Vagina (tissue), 2 donors: ENCODE measurements at regions not wholly inside any gene's neighbourhood (a gene's known extent, or its start where the extent isn't known, plus 50 kb on each side); places are given as distances from the start of the nearest gene placed in this dataset.

Experiments used
- DNase-seq, 2 donors: peaks; one replicate each; pipeline ENCODE4 v3.0.0-alpha.2; 2017; ENCODE audit errors: extremely low spot score in 2 of 2
- H3K27ac ChIP-seq: fragments of 200-600 bp; sonication (generic); one replicate; pipeline ENCODE4 v1.5.1; 2019
- H3K27me3 ChIP-seq: fragments of 200-600 bp; sonication (generic); one replicate; pipeline ENCODE4 v1.5.1; 2019
- H3K36me3 ChIP-seq, 2 donors: fragments of 200-600 bp; sonication (generic); one replicate each; pipeline ENCODE4 v1.5.1; 2017 to 2019
- H3K4me1 ChIP-seq: fragments of 200-600 bp; sonication (generic); one replicate; pipeline ENCODE4 v1.5.1; 2019
- H3K4me3 ChIP-seq, 2 donors: fragments of 200-600 bp; sonication (generic); 1 replicate in 1 of 2; 2 replicates in 1 of 2; pipeline ENCODE4 v1.5.1; 2016 to 2019
- H3K9me3 ChIP-seq: fragments of 200-600 bp; sonication (generic); one replicate; pipeline ENCODE4 v1.5.1; 2019
- CTCF ChIP-seq, 3 experiments: fragments of 450-650 bp in 2 of 3; fragments of 200-600 bp in 1 of 3; sonication (generic) in 1 of 3; IDR thresholded peaks; one replicate each; pipeline ENCODE4 v1.5.1; 2017 to 2019; ENCODE audit warnings: antibody characterized with exemption in 3 of 3, mild to moderate bottlenecking in 2 of 3, moderate library complexity in 2 of 3
- POLR2A ChIP-seq, 2 donors: fragments of 450-650 bp; IDR thresholded peaks; one replicate each; pipeline ENCODE4 v1.6.1; 2017; ENCODE audit warnings: antibody characterized with exemption in 2 of 2, mild to moderate bottlenecking in 2 of 2, moderate library complexity in 2 of 2
- POLR2AphosphoS5 ChIP-seq, 2 donors: sonication (generic); formaldehyde crosslinking; IDR thresholded peaks; one replicate each; pipeline ENCODE4 v1.9.0; 2017; ENCODE audit warnings: antibody characterized with exemption in 2 of 2, mild to moderate bottlenecking in 2 of 2, low read depth in 1 of 2; ENCODE audit not compliant: insufficient read depth in 1 of 2
- intact Hi-C: fragments of 100-400 bp; cut with DNase I; formaldehyde crosslinking; loops from one replicate; pipeline ENCODE4 v1.15.1; 2023

GRCh38 chr7:128171342-128171918 lies 69.6 kb upstream of the LEP start:
- Histone ChIP-seq H3K36me3 (no peaks in the 10 kb centered on the region), H3K27ac (no peak overlapping the region), H3K27me3 (peaks cover 10% of the 10 kb centered on the region), H3K4me3 (no peak overlapping the region), H3K9me3 (no peaks in the 10 kb centered on the region), H3K4me1 (peaks cover 21% of the 10 kb centered on the region)
- peak in 1 of 2 donors; percentile 67 for DNase-seq
- intact Hi-C loops: no loop called here
- no peak for TF ChIP-seq POLR2A (IDR thresholded peaks at IDR 0.05)
- no peak for TF ChIP-seq CTCF (IDR thresholded peaks at IDR 0.05)
- TF ChIP-seq POLR2AphosphoS5 (IDR thresholded peaks at IDR 0.05; ENCODE audit: insufficient read depth in 1 of 2, low read depth in 1 of 2): no peak

- Histone ChIP-seq H3K4me3 (no peak overlapping the region), H3K27ac (no peak overlapping the region), H3K9me3 (no peaks in the 10 kb centered on the region), H3K4me1 (peaks cover 14% of the 10 kb centered on the region), H3K27me3 (peaks cover 10% of the 10 kb centered on the region), H3K36me3 (no peaks in the 10 kb centered on the region)
- intact Hi-C loops: no loop called here
- TF ChIP-seq POLR2AphosphoS5 (IDR thresholded peaks at IDR 0.05; ENCODE audit: insufficient read depth in 1 of 2, low read depth in 1 of 2) (no peak), POLR2A (IDR thresholded peaks at IDR 0.05) (no peak), CTCF (IDR thresholded peaks at IDR 0.05) (no peak)
- no peak for DNase-seq
Observed at GRCh38 chr7:128172151-128172550, 68.9 kb upstream of the LEP start.

- no peak for DNase-seq
- Histone ChIP-seq H3K27ac (no peak overlapping the region), H3K36me3 (no peaks in the 10 kb centered on the region), H3K9me3 (no peaks in the 10 kb centered on the region), H3K27me3 (peaks cover 6% of the 10 kb centered on the region), H3K4me3 (no peak overlapping the region), H3K4me1 (peaks cover 8% of the 10 kb centered on the region)
- intact Hi-C loops: no loop called here
- TF ChIP-seq POLR2A (IDR thresholded peaks at IDR 0.05) (no peak), CTCF (IDR thresholded peaks at IDR 0.05) (no peak), POLR2AphosphoS5 (IDR thresholded peaks at IDR 0.05; ENCODE audit: insufficient read depth in 1 of 2, low read depth in 1 of 2) (no peak)
Observed at GRCh38 chr7:128172963-128173362, 68.1 kb upstream of the LEP start.

GRCh38 chr7:128174386-128174785 lies 66.7 kb upstream of the LEP start:
- intact Hi-C loops: no loop called here
- Histone ChIP-seq H3K27ac (no peak overlapping the region), H3K9me3 (no peaks in the 10 kb centered on the region), H3K27me3 (no peaks in the 10 kb centered on the region), H3K36me3 (no peaks in the 10 kb centered on the region), H3K4me1 (no peaks in the 10 kb centered on the region), H3K4me3 (no peak overlapping the region)
- no peak for TF ChIP-seq POLR2A (IDR thresholded peaks at IDR 0.05)
- no peak for TF ChIP-seq CTCF (IDR thresholded peaks at IDR 0.05)
- TF ChIP-seq POLR2AphosphoS5 (IDR thresholded peaks at IDR 0.05; ENCODE audit: insufficient read depth in 1 of 2, low read depth in 1 of 2): no peak
- DNase-seq: no peak

- H3K36me3 ChIP-seq: no peaks in the 10 kb centered on the region
- no peak overlapping the region for H3K4me3 ChIP-seq
- intact Hi-C loops: no loop called here
- no peak overlapping the region for H3K27ac ChIP-seq
- H3K9me3 ChIP-seq: no peaks in the 10 kb centered on the region
- H3K4me1 ChIP-seq: no peaks in the 10 kb centered on the region
- DNase-seq: no peak
- H3K27me3 ChIP-seq: no peaks in the 10 kb centered on the region
- TF ChIP-seq CTCF (IDR thresholded peaks at IDR 0.05) (no peak), POLR2A (IDR thresholded peaks at IDR 0.05) (no peak), POLR2AphosphoS5 (IDR thresholded peaks at IDR 0.05; ENCODE audit: insufficient read depth in 1 of 2, low read depth in 1 of 2) (no peak)
Observed at GRCh38 chr7:128176696-128177095, 64.4 kb upstream of the LEP start.
